Inferior parietal cortex (tissue), 1 donor: ENCODE measurements at regions not wholly inside any gene's neighbourhood (a gene's known extent, or its start where the extent isn't known, plus 50 kb on each side); places are given as distances from the start of the nearest gene placed in this dataset.
"Not testable (repeated sequence)": the region's sequence is repeated elsewhere in the genome, so short reads cannot be mapped to it uniquely, and the experiment has no call there.

ENCODE experiments used
- DNase-seq: peaks from one replicate; pipeline ENCODE4 v3.0.0-alpha.2; 2016; ENCODE audit errors: extremely low spot score

DNA sequence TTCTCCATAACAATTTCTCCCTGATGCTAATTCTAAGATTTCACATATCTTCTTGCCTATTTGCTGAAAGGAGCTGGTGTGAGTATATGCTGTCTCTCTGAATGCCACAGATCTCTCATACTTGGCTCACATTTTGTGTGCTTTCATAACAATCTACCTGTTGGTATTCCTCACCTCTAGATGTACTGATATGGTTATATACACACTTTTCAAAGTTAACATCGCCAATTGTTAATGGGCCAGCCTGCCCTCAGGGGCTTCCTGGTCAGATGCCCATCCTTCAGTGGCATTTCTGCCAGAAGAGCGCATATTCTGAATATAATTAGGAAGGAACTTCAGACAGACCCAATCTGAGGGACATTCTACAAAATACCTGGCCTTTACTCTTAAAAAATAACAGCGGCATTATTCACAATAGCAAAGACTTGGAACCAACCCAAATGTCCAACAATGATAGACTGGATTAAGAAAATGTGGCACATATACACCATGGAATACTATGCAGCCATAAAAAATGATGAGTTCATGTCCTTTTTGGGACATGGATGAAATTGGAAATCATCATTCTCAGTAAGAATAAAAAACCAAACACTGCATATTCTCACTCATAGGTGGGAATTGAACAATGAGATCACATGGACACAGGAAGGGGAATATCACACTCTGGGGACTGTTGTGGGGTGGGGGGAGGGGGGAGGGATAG, 123.9 kb upstream of the FAT1 start:
- DNase-seq: not testable (repeated sequence)

DNA sequence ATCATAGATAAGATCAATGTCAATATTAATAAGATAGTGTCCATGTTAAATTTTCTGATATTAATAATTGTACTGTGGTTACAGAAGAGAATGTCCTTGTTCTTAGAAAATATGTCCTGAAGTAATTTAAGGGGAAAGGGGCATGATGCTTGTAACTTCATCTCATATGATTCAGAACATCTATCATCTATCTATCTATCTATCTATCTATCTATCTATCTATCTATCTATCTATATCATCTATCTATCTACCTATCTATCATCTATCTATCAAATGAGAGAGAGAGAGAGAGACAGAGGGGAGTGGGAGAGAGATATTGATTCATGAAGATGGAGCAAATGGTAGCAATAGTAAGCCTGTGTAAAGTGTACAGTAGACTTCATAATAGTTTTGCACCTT, 124.8 kb upstream of the FAT1 start:
- no peak for DNase-seq

DNA sequence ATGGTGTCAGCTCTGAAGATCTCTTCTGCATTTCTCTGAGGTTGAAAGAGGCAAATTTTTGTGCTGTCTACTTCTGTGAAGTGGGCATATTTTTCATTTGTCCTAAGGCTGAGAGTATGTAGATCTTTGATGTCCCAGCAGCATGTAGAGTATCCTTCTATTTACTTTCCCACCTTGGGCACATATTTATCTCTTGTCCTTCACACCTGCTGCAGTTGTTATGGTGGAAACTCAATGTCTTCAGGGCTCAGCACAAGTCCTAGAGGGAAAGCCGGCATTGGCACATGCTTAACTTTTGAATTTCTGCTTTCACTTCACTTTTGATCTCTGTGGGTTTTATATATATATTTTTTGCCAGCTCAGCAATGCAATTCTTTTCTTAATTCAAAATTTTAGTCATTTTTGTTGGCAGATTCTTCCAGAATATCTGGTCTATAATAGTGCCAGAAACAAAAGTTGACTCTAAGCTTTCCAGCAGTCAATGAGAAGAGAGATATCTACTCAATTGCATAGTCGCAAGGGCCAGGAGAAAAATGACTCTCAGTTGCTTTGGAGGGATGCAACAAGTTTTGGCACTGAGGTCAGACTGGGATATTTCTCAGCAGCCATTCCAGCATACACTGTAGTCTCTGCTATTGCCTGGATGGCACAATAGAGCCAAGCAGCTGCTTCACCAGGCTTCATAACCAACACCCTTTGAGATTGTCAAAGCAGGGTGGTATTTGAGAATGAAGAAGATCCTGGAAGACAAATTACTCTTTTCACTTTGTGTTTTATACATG, 127.8 kb upstream of the FAT1 start:
- DNase-seq: no peak

DNA sequence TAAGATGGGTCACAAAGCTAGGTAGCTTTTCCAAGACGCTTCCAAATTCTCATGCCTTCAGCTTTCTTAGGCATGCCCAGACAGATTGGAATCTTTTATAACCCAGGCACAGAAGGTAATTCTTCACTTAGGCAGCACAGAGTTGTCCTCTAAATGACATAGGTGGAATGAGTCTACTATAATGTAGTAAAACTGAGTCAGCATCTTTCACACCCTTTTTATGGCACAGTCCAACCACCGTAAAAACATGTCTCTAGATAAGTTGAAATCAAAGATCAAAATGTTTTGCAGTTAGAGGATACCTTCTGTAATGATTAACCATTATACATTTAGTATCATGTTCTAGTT, 128.4 kb upstream of the FAT1 start:
- DNase-seq: no peak

DNA sequence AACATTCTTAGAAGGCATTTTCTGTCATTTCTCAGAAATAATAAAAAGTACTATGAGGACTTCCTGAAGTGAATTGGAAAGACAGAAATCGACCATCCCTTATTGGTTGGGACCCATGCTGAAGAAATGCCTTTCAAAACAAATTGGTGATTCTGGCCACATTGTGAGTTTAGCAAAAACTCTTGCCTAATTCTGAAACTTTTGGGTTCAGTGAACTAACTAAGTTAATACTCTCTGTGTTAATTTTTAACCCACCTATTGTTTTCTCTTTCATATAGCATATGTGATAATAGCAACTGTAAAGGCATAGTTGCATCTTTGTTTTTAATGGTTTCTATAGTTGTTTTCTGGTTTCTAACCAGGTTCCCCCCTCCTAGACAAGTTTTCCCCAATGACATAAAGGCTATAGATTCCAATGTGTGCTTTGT, 129.3 kb upstream of the FAT1 start:
- no peak for DNase-seq

DNA sequence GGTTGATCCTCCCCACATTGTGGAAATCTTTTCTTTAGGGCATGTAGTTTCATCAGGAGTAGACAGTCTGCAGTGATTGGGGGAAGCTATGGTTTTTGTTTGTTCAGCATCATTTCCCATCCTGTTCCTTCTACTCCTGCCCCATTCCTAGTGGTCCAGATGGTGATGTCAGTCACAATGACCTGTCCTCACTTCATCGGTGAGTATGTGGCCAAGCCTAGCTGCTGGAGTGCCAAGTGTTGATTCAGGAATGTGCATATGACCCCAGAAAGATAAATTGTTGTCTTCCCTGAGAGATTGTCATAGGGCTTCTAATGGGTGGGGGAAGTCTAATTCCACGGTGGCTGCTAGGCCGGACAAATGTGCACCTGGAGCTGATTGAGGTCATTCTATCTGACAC, 130.6 kb upstream of the FAT1 start:
- DNase-seq: no peak

DNA sequence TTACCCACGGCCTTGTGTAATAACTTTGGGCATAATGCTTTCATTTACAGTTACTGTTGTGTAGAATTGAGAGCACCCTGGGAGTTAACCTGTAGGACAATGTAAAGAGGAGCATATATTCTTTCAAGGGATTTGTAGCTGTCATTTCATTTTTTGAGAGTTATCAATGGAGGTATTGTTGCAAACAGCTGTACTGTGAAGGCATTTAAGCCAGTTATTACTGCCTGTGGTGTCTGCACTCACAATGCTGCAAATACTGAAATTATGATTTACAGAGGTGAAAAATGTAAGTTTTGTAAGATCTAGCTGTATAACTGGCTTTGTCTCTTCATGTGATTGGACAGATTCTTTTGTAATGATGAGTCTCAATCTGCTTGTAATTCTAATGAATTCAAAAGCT, 131.5 kb upstream of the FAT1 start:
- no peak for DNase-seq

DNA sequence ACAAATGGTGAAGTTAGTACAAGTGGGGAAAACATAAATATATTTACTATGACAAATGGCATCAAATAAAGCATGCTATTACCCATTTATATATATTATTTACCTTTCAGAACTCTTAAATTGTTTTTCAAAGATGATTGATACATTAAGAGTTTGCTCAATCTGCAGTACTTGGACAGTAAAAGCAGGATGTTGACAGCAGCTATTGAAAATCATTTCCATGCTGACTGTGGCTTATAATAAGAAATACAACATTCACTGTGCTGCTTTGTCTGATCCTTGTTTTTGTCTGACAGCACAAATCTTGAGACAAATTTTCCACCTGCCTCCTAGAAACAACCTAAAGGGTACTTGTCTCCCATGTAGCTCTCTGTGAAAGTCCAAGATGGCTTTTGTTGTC, 134.1 kb upstream of the FAT1 start:
- DNase-seq: no peak

DNA sequence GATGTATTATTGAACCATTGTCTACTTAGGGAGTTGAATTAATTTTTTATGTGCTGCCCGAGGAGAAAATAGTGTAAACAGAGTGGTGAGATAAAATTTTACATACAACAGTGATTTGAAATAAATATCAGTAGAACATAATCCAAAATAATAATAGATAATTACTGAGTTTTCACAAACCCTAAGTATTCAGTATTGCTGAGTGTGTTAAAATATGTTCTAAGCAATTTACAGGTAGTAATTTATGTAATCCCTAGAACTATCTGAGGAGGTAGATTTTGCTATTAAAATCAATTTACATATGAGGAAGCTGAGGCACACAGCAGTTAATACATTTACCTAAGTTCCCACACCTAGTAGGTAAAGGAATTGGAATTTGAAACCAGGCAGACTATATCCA, 134.7 kb upstream of the FAT1 start:
- DNase-seq: no peak

DNA sequence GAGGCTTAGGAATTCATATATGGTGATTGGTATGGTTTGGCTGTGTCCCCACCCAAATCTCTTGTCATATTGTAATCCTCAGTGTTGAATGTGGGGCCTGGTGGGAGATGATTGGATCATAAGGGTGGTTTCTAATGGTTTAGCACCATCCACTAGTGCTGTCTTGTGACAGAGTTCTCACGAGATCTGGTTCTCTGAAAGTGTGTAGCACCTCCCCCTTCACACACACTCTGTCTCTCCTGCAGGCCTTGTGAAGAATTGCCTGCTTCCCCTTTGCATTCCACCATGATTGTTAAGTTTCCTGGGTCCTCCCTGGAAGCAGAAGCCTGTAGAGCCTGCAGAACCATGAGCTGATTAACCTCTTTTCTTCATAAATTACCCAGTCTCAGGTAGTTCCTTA, 135.8 kb upstream of the FAT1 start:
- no peak for DNase-seq

DNA sequence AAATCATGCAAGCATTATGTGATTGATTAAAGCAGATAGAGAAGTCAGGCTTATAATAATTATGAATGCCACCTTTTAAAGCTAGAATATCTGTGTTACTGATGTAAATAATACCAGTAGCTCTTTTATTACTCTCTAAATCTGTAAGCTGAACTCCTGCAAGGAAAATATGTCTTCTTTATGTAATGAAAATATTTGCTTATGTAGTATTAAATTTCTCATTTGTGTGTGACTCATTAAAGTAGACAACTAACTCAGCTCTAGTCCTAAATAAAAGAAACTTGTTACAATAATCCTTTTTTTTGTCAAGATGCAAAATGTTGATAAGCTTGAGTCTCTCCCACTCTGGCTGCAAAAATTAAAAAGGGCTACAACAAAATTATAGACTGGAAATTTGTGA, 137.7 kb upstream of the FAT1 start:
- DNase-seq: no peak

DNA sequence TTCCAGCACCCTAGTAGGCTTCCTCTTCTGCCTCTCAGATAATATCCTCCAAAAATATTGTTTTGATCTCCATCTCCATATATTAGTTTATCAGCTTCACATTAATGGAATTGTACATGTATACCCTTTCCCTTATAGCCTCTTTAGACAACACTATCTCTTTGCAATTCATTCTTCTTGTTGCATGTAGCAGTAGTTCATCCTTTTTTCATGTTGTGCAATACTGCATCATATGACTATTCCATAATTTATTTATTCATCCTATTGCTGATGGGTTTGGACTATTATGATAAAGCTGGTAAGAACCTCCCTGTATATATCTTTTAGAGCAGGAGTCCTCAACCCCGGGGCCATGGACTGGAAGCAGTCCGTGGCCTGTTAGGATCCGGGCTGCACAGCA, 148.2 kb upstream of the FAT1 start:
- no peak for DNase-seq

DNA sequence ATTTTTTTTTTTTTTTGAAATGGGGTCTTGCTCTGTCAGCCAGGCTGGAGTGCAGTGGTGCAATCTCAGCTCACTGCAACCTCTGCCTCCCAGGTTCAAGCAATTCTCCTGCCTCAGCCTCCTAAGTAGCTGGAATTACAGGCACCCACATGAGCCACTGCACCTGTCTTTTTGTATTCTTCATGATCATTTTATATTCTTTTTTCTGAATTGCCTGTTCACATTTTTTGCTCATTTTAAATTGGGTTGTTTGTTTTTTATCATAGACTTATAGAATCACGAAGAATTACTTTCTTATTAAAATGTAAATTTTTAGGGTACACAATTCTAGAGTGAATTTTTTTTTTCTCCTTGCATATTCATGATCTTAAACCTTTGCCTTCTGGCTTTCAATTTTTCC, 149.4 kb upstream of the FAT1 start:
- not testable (repeated sequence) for DNase-seq

DNA sequence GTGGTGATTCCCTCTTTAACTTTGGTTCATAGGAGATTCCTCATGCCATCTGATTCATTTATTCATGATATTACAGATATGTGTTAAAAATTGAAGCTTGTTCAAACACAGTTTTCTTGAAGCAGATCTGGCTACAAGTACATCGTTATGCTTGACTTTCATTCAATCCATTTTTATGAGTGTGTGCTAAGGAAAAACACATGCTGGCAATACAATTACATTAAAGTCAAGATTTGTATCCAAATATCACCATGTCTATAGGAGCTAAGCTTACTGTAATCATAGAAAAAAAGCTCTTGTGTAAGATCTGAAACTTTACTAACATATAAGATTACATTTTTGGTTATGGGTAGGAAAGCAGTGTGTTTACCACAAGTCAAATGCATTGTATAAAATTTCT, 151.8 kb upstream of the FAT1 start:
- no peak for DNase-seq

DNA sequence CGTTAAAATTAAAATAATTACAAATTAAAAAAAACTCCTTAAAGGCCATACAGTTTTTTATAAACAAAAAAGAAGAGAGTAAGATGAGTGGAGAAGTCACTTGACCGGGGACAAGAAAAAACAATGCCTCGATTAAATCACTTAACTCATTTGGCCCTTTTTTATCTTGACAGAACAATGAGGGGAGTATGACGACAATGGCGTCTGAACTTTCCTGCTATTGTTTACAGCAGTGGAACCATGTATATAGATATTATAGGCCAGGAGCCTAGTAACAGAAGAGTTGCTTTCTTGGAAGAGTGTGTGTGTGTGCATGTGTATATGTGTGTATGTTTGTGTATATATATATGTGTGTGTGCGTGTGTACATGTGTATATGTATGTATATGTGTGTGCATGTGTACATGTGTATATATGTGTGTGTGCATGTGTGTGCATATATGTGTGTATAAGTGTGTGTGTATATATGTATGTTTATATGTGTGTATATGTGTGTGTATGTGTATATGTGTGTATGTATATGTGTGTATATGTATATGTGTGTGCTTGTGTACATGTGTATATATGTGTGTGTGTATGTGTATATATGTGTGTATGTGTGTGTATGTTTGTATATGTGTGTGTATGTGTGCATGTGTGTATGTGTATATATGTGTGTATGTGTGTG, 153.4 kb upstream of the FAT1 start:
- no peak for DNase-seq

DNA sequence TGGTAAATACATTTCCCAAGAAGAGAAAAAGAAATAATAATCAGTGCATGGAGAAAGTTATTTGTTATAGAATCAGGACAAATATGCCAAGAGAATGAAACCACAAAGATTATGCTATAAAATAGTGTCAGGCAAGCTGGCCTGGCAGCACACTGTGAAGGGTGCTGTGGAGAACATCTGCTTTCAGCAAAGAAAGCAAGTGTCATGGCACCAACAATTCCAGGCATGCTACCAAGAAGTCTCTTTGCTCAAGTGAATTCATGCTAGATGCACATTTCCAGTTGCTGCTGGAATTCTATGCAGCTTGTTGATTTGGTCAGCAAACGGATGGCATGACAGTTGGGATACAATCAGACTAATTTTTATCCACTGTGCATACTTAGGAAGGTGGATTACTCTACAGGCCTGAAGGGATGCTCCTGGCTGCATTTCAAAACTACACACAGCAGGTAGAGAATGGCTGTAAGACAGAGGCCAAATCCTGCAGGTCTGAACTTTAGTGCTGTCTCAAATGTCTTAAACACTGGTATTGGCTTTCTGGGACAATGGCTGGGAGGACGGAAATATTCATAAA, 154.6 kb upstream of the FAT1 start:
- no peak for DNase-seq

DNA sequence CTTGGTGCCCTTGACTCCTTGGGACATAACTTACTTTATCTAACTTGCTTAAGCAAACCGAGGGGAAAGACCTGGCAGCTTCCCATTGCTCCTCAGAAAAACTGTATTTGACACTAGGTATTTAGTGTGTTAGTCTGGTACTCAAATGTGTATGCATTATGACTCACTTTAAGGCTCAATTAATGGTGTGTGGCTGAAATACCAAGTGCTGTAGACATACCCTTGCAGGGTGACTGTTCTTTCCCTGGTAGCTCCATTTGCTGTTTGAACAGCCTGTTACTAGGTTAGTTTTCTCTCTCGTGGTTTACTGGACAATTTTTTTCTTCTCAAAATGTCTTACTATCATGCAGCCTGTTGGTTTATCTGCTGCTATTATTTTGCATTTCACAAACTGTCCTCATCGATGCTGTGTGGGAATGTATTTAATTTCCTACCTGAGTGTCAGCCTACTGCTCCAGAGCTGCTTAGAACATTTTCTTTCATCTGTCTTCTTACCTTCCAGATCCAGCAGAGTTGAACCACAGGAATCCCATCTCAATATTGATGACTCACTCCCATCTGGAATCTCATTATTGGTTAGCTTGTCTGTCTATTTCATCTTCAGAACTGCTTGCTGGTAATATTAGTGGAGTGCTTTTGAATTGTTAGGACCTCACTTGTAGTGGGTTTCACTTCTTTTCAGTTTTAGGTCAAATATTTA, 158.0 kb upstream of the FAT1 start:
- no peak for DNase-seq

DNA sequence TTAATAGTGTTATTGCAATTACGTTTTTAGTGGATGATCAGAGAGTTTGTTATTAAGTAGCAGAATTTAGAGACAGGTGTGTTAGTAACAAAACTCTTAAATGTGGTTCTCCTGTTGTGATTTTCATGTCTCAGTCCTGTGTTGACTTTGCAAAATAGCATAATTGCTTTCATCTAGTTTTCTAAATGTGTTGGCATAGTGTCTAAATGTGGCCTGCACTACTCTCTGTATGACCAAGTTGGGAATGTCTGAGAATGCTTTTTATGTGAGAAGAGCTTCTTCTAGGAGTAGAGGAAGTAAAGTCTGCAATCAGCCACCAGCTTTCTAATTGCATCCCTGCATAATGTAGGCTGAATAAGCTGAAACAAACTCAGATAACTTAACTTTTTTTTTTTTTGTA, 158.6 kb upstream of the FAT1 start:
- DNase-seq: no peak

DNA sequence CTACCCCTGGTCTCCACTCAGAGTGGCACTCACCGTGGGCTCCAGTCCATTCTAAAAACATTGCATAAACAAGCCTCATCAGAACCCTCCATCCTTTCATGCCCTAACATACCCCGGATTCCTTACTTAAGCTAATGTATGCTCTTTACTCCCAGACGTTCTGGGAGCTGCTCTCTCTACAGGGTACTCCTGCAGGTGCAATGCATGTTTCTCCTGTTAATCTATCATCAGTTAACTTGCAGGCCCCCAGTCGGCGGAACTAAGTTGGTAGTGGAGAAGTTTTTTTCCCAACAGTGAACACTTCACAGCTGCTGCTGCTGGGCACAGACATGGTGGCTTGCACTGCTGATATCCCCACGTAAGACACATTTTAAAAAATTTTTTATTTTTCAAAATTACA, 161.6 kb upstream of the FAT1 start:
- no peak for DNase-seq

DNA sequence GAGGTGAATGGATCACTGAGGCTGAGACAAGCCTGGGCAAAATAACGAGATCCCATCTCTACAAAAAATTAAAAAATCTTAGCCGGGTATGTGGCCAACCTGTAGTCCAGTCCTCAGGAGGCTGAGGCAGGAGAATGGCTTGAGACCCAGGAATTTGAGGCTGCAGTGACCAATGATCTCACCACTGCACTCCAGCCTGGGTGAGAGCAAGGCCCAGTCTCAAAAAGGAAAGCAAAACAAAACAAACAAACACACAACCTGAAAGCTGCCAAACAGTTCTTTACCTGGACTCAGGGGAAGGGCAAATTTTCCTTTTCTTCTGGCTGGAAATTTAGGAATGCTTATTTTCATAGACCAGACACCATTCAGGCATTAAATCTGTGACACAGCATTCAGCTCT, 163.1 kb upstream of the FAT1 start:
- DNase-seq: no peak

DNA sequence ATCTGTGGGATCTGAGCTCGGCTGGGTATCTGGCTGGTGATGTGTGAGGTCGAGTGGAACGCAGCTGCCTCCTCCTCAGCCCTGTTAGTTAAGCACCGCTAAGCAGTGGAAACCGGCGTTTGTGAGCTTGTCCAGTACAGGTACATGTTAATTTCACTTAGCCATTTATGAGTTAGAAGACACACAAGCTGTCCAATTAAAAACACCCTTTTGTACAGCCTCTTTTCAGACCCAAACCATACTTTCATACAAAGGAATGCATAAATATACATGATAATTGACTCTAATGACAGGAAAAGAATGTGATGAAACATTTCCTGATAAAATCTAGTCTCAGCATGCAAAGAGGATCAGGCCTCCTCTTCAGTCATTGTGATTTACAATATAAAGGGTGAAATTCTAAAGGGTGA, 163.6 kb upstream of the FAT1 start:
- DNase-seq: no peak

DNA sequence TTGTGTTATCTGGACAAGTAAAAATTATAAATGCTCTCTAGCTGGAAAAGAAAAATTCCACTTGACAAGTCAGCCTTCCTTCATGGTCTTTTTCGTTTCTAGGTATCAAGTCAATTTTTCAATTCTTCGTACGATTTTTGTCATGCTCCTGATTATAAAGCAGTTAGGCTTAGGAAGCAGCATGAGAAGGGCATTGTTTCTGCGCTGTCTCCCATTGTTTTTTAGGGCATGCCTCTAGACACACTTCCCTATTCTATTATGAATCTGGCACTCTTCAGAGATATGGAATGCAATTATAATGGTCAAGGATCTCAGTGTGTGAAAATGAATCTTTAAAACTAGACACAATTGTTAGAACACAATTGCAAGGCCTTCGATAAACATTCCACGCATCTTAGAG, 164.1 kb upstream of the FAT1 start:
- no peak for DNase-seq
